GM12865 (cell line): ENCODE measurements at regions not wholly inside any gene's neighbourhood (a gene's known extent, or its start where the extent isn't known, plus 50 kb on each side); places are given as distances from the start of the nearest gene placed in this dataset.
"Not testable (repeated sequence)": the region's sequence is repeated elsewhere in the genome, so short reads cannot be mapped to it uniquely, and the experiment has no call there.

Experiments
- DNase-seq: peaks from one replicate; pipeline ENCODE4 v3.0.0; 2010; ENCODE audit warnings: low read depth
- H3K4me3 ChIP-seq: 2 replicates; pipeline ENCODE4 v1.5.1; 2011; ENCODE audit warnings: mild to moderate bottlenecking, low read depth, low read length, control low read depth
- TF ChIP-seq, protein P1 (sequence below): IDR thresholded peaks from 2 replicates; pipeline ENCODE4 v1.5.1; 2011; ENCODE audit warnings: low read length, control low read depth, low read depth, inconsistent platforms; ENCODE audit not compliant: insufficient read depth; ENCODE audit errors: missing control alignments

DNA sequence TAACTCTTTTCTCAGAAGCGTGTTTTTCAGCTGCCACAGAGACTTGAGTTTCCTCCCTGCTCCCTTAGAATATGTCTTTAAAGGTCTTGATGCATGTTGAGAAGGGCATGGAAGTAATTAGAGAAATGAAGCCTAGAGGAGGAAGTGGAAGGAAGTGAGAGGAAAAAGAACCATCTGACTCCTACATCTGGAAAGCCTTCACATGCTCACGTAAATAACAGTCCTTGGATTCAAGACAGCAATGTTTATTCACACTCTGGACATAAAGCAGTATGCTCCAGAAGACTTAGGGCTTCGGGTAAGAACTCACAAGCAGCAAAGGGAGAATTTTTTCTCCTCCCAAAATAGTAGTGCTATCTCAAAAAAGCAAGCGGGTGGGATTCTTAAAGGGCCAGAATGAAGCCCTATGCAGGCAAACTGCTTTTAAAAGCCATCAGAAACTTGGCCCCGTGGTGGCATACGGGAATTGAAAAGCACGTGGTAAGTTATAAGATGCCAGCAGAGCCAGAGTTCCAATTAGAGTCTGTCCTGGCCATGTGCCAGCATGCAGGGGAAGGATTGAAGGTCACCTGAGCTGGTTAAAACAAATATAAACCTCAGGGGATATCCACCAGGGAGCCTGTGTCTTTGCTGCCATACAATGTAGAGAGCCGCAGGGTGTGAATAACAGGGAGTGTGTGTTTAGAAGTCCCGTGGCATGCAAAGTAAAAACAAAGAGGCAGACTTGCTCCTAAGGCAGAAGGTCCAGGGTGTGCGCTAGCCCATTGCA, 380.8 kb upstream of the NDN start:
- DNase-seq, result no peak
- TF ChIP-seq, protein P1, sequence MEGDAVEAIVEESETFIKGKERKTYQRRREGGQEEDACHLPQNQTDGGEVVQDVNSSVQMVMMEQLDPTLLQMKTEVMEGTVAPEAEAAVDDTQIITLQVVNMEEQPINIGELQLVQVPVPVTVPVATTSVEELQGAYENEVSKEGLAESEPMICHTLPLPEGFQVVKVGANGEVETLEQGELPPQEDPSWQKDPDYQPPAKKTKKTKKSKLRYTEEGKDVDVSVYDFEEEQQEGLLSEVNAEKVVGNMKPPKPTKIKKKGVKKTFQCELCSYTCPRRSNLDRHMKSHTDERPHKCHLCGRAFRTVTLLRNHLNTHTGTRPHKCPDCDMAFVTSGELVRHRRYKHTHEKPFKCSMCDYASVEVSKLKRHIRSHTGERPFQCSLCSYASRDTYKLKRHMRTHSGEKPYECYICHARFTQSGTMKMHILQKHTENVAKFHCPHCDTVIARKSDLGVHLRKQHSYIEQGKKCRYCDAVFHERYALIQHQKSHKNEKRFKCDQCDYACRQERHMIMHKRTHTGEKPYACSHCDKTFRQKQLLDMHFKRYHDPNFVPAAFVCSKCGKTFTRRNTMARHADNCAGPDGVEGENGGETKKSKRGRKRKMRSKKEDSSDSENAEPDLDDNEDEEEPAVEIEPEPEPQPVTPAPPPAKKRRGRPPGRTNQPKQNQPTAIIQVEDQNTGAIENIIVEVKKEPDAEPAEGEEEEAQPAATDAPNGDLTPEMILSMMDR, result no peak
- no peak overlapping the region for H3K4me3 ChIP-seq

DNA sequence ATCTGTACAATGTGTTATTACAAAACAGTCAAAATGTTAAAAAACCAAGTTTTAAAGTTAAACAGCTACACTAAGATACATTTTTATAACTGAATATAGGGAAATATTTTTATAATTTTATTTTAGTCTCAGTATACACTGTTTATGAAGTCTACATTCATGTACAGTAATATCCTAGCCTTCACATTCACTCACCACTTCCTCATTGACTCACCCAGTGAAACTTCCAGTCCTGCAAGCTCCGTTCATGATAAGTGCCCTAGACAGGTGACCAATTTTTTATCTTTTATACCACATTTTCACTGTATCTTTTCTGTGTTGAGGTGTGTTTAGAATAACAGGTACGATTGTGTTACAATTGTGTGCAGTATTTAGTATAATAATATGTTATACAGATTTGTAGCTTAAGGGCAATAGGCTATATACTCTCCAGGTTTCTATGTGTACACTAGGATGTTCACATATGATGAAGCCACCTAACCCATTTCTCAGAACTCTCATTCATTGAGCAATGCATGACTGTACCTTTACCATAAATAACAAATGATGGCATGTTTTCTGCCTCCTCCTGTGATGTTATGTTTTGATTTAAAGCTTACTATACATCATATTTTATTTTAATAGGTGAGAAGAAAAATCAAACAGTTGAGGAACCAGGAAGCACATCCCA, 388.4 kb upstream of the NDN start:
- TF ChIP-seq, protein P1, result no peak
- DNase-seq, result no peak

DNA sequence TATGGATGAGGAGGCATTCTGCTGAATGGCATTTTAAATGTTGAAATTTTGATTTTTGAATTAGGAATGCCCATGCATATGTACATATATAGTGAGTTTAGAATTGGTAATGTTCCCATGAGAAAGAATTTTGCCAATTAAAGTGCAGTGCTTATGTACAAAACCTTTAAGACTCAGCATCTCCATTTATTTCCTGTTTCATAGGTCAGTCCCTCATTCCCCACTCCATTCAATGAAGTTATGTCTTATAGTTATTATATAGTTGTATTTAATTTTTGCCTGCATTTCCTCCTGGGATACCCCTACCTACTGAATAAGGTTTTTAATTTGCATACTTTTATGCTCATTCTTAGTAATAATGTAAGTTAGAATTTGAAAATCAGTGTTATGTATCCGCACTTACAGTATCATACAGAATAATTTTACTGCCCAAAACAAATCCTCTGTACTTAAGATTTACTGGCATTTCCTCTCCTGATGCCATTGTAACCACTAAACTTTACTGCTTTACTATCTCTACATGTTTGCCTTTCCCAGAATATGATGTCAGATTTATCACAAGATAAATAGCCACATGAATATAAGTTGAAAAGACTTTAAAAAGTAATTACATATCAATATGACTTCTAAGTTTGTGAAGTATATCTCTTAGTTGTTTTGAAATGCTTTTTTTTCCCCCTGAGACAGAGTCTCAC, 389.1 kb upstream of the NDN start:
- TF ChIP-seq, protein P1, result no peak
- no peak for DNase-seq
- no peak overlapping the region for H3K4me3 ChIP-seq

More for the DNA sequence above, 388.4 kb upstream of the NDN start:
- H3K4me3 ChIP-seq, result no peak overlapping the region

DNA sequence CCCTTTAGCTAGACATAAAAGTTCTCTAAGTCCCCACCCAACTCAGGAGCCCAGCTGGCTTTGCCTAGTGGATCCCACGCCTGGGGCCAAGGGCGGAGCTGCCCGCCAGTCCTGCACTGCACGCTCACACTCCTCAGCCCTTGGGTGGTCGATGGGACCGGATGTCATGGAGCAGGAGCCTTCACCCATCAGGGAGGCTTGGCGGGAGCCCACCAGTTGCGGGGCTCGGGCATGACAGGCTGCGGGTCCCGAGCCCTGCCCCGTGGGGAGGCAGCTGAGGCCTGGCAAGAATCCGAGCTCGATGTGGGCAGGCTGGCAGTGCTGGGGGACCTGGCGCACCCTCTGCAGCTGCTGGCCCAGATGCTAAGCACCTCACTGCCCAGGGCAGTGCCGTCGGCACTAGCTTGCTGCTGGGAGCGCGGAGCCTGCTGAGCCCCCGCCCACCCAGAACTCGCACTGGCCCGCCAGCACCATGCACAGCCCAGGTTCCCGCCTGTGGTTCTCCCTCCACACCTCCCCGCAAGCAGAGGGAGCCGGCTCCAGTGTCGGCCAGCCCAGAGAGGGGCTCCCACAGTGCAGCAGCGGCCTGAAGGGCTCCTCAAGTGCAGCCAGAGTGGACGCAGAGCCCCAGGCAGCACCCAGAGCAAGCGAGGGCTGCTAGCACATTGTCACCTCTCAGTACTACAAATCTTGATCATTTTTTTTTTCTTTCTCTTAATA, 391.4 kb upstream of the NDN start:
- DNase-seq, result no peak
- TF ChIP-seq, protein P1, result no peak
- H3K4me3 ChIP-seq, result no peak overlapping the region

DNA sequence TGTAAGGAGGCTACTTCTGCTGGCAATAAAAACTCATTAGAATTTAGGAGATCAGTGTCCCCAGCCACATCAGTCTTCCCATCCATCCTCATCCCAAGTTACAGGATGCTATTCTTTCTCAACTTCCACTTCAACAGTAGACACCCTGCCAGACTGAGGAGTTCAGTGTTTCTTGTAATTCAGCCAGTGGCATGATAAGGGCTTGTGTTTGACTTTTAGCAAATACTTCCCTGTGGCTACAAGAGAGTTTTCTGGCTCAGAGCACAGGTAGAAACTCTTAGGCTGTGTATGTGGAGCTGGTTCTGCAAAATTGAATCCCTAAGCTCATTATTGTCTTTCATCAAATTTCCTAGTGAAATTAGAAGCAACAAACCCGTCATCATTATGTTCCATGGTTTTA, 401.8 kb upstream of the NDN start:
- DNase-seq, H3K4me3 ChIP-seq: not testable (repeated sequence)

DNA sequence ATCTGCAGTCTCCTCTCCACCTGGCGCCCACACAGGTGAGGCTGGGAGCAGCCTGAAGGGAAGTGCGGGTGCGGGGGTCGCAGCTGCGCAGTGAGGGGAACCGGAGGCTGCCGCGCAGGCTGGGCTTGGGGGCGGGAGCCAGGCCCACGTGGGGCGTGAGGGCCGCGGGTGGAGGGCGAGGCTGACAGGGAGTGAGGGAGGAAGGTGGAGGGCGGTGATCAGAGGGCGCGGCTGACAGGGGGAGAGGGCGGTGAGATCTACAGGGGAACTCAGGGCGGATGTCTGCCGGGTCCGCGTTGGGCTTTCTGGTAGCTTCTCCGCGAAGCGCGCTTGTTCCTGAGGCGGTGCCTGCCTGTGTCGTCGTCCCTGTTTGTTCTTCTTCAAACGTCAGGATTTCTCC, 414.4 kb upstream of the NDN start:
- not testable (repeated sequence) for DNase-seq, H3K4me3 ChIP-seq

DNA sequence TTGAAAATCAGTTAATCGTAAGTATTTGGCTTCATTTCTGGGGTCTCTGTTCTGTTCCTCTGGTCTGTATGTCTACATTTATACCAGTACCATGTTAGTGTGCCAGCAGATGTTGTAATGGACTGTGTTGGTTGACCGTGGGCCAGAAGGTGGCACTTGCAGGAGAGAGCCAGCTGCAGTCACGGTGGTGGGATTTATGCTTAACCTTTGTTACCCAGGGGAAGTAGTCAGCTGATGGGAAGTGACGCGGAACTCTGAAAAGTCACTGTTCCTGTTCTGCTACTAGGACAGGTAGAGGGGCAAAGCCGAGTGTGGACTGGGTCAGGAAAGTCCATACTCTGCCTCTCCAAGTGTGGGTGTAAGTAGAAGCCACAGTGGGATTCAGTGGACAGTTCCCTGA, 420.4 kb upstream of the NDN start:
- not testable (repeated sequence) for H3K4me3 ChIP-seq, DNase-seq

DNA sequence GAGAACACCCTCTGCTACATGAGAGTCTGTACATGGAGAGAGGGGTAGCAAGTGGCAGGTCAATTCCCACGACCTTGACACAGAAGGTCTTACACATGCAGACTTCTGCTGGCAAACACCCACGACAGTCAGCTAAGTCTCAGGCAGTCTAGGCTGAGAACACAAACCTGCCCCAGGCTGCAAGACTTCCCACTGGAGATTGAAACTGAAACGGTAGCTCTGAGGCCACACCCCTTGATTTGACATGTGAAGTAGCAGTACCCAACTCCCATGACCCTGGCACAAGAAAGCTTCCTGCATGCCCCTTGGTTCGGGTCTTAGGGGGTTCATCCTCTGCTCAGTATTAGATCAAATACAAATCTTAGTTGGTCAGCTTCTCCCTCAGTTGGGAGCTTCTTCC, 420.8 kb upstream of the NDN start:
- not testable (repeated sequence) for H3K4me3 ChIP-seq

DNA sequence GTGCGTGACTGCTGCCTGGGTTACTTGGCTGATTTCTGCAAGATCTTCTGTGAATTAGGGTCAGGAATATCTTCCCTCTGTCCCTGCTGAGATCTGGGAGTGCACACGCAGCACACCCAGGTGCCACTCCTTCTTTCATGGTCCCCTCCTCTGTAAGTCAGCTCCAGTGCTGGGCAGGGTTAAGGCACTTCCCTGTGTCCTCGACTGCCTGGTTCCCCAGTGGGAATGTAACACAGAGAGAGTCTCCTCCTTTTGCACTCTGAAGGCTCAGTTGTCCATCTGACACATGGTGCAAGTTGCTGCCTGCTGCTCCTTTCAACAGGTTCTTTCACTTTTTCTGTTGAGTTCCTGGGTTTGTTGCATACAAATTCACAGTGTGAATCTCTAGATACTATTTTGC, 421.2 kb upstream of the NDN start:
- not testable (repeated sequence) for H3K4me3 ChIP-seq

More for the DNA sequence above, 420.8 kb upstream of the NDN start:
- DNase-seq, result not testable (repeated sequence)

DNA sequence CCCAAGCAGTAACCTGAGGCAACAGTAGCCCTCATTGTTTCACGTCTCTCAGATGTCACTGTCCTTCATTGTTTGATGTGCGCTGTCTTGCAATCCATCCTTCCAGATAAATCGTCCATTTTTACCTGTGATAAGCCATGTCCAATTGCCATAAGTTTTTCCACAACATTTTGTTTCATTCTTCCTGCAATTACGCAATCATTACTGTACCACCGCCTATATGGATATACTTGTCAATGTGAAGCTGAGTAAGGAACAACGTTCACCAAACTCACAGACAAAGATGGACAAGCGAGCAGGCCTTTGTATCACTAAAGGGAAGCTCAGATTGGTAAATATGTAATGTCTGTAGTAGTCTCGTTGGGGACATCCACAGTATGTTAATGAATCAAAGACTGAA, 452.5 kb upstream of the NDN start:
- H3K4me3 ChIP-seq, DNase-seq: not testable (repeated sequence)

More for the DNA sequence above, 421.2 kb upstream of the NDN start:
- DNase-seq, result not testable (repeated sequence)

DNA sequence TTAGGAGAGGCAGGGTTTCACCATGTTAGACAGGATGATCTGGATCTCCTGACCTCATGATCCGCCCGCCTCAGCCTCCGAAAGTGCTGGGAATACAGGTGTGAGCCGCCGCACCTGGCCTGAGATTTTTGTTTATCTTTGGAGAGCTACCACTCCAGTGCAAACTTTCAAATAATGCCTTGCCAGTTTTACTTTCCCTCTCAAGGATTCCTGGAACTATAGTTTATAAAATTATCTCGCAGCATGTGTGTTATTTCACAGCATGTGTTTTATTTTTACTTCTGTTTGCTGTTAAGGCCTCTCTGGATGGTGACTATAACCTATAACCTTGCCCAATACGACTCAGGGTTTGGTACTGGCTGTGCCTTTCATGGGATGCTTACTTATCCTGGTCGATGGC, 458.0 kb upstream of the NDN start:
- not testable (repeated sequence) for H3K4me3 ChIP-seq, DNase-seq
